GM21529 (cell line): ENCODE measurements at regions not wholly inside any gene's neighbourhood (a gene's known extent, or its start where the extent isn't known, plus 50 kb on each side); places are given as distances from the start of the nearest gene placed in this dataset.

ENCODE experiments used
- ATAC-seq: cut with Tn5 transposase; IDR thresholded peaks from one replicate; pipeline ENCODE4 v1.9.1; 2021; ENCODE audit not compliant: unreplicated experiment

GRCh38 chr2:455015-455705, 167.3 kb upstream of the ALKAL2 start:
- ATAC-seq = no peak

DNA sequence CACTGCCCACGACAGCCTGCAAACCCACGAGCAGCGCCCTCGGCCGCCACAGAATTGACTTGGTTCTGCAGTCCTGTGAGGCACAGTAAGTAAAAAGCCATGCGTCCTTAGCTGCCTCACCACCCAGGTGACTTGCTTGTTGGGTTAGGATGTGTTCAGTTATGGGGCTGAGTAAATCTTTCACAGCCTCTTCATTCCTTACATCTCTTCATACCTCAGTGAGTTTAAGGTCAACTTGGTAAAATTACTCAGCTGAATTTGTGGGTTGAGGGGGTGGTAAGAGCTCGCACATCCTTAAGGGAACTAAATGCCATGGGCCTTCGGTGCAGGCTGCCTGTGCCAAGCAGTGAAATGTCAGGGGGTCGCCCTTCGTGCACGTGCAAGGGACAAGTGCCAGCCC, 165.2 kb upstream of the ALKAL2 start:
- no peak for ATAC-seq

GRCh38 chr2:451495-451894, 163.6 kb upstream of the ALKAL2 start:
- no peak for ATAC-seq

GRCh38 chr2:449246-450067, 161.6 kb upstream of the ALKAL2 start:
- no peak for ATAC-seq

DNA sequence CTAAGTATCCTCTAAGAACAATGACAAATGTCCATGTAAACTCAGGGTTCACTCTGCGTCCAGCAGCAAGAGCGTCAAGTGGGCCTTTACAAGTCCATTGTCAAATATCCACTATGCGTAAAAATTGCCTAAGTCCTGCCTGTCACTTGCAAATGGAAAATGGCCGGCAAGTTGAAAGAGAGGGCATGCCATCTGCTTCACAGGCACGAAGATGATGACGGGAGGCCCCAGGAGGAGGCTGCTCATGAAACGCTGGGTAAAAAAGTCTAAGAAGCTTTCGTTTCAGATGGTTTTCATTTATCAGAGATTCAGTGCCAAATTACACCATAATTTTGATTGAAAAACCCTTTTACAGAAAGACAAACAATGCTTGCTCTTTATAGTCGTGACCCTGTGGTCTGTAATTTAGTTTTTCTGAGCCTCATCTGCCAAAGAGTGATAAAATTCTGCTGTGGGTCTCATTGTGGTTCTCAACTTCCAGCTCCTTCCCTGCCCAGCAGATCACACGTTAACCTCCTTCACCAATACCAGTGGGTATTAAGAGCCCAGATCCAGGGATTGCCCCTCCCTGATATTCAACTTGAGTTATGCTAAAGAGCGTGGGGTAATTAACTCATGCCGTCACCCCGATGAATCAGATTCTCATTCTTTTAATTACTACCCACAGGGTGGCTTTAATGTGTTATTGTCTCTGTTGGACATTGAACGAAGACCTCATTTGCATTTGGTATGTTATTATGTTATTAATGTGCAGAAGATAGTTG, 160.2 kb upstream of the ALKAL2 start:
- no peak for ATAC-seq

- ATAC-seq = no peak
Observed at GRCh38 chr2:446963-447530, 159.2 kb upstream of the ALKAL2 start.

DNA sequence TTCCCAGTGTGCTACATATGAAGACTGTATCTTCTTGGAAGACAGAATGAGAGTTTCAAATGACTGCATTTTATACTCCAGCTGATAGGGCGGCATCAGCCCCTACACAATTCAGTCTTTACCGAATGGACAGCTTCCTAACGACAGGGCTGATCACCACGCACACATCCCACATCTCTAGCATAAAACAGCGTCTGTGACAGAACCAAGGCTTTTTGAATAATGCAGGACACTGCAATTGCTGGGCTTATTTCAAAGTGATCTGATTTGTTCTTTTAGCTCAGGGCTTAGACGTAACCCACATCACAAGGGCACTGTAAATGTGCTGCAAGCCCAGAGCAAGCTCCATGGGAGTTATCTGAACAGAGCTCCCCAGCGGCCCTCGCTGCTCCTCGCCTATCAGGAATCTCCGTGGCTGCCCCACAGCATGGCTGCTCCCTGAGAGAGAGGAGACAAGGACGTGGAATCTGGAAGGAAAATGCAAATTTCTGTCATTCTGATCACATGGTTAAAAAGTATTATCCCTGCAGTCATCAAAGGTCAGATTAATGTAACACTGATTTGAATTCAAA, 158.5 kb upstream of the ALKAL2 start:
- no peak for ATAC-seq

DNA sequence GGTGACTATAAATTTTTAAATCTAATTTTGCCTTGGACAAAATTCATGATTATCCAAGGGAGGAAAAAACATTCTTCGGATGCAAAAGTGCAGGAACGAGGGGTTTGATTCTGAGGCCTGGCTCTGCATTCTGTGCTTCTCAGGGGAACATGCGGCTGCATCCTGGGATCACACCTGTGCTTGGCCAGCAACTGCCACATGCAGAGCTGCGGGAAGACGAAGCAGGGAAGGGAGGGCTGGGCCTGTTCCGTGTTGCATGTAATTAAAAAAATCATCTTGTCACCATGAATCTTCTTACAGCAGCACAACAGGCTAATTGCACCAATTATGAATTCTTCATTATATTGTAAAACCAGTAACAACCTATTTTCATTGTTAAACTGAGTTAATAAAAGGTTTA, 158.0 kb upstream of the ALKAL2 start:
- no peak for ATAC-seq

DNA sequence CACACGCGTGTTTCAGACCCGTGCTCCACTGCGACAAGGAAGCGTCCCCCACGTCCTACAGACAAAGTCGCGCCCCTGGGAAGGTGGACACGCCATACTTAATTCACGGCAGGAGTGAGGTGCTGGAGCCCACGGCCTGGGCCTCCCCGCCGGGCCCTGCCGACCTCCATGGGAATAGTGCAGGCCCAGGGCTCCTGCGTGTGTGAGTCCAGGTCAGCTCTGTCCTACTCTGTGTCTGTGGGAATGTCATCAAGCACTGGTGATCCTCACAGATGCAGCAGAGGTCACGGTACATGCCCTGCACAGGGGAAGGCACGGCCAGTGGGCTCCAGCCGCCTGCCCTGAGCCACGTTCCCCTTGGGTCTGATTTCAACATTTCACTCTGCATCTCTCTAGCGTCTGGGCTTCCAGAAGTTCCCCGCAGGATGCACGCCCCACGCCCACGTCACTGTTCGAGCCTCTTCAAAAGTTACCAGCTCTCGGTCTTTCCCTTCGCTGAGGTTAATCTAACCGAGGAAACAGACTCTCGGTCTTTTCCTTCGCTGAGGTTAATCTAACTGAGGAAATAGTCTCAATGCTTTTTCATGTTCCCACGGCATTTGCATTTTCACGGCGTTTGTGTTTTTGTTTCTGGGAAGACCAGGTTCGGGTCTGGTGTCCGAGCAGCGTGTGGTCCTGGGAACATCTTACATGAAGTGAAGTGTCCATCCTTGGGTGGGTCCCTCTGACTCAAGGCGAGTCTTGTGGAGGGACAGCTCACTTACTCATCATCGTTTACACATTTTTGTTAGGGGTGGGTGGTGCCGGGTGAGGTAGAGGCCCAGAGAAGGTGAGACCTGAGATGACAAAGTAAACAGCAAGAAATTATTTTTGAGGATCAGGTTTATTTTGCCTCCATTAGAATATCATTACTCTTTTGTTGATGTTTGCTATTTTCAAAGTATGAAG, 157.3 kb upstream of the ALKAL2 start:
- no peak for ATAC-seq

- ATAC-seq = no peak
Observed at GRCh38 chr2:443741-444140, 155.8 kb upstream of the ALKAL2 start.

- ATAC-seq = no peak
Observed at GRCh38 chr2:443216-443615, 155.3 kb upstream of the ALKAL2 start.

DNA sequence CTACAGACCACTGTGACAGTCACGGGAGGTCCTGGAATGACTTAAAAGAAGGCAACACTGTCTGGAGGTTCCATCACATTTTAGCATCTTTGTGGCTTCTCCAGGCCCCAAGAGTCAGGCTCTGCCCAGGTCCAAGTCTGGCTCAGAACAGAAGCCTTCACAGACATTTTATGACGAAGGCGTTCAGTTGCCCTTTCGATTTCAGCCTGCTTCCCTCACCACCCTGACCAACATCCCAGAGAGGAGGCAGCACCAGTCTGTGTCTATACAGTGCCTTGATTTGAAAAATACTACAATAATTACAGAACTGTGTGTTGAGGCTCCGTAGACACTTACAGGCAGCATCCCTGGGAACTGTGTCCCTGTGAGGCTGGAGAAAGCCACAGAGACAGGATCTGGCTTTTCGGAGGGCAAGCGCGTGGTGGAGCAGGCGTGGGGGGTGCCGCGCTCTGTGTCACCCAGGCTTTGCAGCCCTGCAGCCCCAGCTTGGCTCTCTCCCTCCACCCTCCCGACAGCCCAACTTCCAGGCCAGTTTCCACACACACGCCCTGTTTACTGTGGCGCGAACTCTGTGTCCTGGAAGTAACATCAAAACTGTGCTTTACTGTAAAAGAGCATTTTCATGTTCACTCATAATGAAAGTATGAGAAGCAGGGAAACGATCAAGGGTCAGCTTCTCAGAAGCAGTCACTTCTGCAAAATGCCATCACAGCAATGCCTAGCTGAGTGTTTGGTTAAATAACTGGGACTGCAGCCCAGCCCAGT, 153.5 kb upstream of the ALKAL2 start:
- peak; percentile 43 for ATAC-seq

DNA sequence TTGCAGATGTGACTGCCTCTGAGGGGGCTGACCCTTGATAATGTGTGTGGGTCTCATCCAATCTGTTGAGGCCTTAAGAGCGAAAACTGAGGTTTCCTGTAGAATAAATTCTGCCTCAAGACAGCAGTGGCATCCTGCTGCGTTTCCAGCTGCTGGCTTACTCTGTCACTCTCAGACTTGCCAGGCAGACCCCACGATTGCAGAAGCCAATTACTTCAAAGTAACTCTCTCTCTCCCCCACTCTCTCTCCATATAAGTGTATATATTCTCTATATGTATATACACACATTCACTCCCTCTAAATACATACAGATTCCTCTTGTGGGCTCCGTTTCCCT, 152.5 kb upstream of the ALKAL2 start:
- no peak for ATAC-seq

GRCh38 chr2:439556-440402, 151.9 kb upstream of the ALKAL2 start:
- ATAC-seq = no peak

DNA sequence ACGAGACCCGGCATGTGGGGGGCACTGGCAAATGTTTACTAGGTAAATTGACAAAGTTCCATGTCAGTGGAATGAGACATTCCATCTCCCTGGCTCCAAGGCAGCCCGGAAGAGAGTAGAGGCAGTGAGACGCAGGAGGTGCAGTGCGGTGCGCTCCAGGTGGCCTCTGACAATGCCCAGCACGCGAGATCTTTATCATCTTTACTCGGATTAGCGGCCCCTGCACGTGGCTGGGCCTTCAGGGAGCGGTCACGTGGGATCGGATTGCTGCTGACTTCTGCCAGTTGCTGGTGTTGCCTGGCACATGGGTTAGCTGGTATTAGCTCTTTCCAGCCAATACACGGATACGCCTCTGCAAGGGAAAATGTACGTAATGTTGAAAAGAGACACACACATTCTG, 151.2 kb upstream of the ALKAL2 start:
- no peak for ATAC-seq

- peak; percentile 96 for ATAC-seq
Observed at GRCh38 chr2:437756-438393, 150.0 kb upstream of the ALKAL2 start.

DNA sequence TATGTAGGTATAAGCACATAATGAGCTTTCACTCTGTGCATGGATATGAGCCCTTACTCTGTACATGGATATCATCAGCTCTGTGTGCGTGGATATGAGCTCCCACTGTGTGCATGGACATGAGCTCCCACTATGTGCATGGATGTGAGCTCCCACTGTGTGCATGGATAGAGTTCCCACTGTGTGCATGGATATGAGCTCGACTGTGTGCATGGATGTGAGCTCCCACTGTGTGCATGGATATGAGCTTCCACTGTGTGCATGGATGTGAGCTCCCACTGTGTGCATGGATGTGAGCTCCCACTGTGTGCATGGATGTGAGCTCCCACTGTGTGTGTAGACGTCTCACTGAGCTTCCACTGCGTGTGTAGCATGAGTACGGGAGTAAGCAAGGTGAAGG, 149.3 kb upstream of the ALKAL2 start:
- no peak for ATAC-seq

DNA sequence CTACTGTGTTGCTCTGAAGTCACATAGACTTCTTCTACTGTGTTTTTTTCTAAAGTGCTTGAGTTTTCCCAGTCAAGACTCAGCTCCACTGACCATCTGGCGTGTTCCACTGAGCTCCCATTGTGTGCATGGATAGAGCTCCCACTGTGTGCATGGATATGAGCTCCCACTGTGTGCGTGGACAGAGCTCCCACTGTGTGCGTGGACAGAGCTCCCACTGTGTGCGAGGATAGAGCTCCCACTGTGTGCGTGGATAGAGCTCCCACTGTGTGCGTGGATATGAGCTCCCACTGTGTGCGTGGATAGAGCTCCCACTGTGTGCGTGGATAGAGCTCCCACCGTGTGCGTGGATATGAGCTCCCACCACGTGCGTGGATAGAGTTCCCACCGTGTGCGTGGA, 148.3 kb upstream of the ALKAL2 start:
- no peak for ATAC-seq
